ENCODE measurements at regions not wholly inside any gene's neighbourhood (a gene's known extent, or its start where the extent isn't known, plus 50 kb on each side); places are given as distances from the start of the nearest gene placed in this dataset.
A peak's percentile ranks its signal among the peaks of the same experiment; 100 is the strongest.

GRCh38 chr15:69798481-69799250, 299.1 kb downstream of the TLE3 start:
- DNase-seq (peak; percentile 54), ATAC-seq (ENCODE audit: low read depth) (no peak)
- no peak overlapping the region for H2BK5ac ChIP-seq (ENCODE audit: low read depth, low read length, poor library complexity, severe bottlenecking)
- no peak overlapping the region for H2AK9ac ChIP-seq (replicated peaks; ENCODE audit: low read depth, low read length, poor library complexity)
- peaks cover 15% of the 10 kb centered on the region for H3K27me3 ChIP-seq (ENCODE audit: control insufficient read depth, insufficient read depth, low read length)
- dilution Hi-C loops (cut with HindIII; ENCODE audit: low sequenced_read_pairs, unreplicated experiment) (no loop called here), intact Hi-C loops (cut with micrococcal nuclease) (no loop called here), in situ Hi-C loops (cut with MboI; ENCODE audit: low sequenced_read_pairs) (no loop called here)
- no peak overlapping the region for H2BK120ac ChIP-seq (ENCODE audit: low read depth, low read length)
- ChIA-PET CTCF (no interaction called here), POLR2A (ENCODE audit: unreplicated experiment) (no interaction called here)
- H3K23ac ChIP-seq (ENCODE audit: low read depth, low read length), result no peak overlapping the region
- H3K9me3 ChIP-seq (ENCODE audit: control insufficient read depth, insufficient read depth, low read length), result no peaks in the 10 kb centered on the region
- BruUV-seq (replicated peaks), result no TSS peak
- H2BK20ac ChIP-seq (ENCODE audit: low read depth, low read length), result no peak overlapping the region
- H3K9ac ChIP-seq (ENCODE audit: low read depth, low read length), result no peak overlapping the region
- H3K36me3 ChIP-seq (ENCODE audit: control insufficient read depth, insufficient read depth, low read length), result no peaks in the 10 kb centered on the region
- no peaks in the 10 kb centered on the region for H4K20me1 ChIP-seq (ENCODE audit: insufficient read depth, low read length)
- no peak overlapping the region for H3K27ac ChIP-seq (ENCODE audit: insufficient read depth, low read length)
- H3K18ac ChIP-seq (ENCODE audit: low read depth, low read length), result 0 out of 2 replicates have a peak overlapping the region, but pooled peaks have one; percentile 51
- no peak overlapping the region for H3K4me3 ChIP-seq (ENCODE audit: insufficient read depth, low read depth, low read length)
- no peak overlapping the region for H4K5ac ChIP-seq (ENCODE audit: low read depth, low read length)
- peak overlapping the region; percentile 12; the same call in 1 of the 2 replicates for H3K4me2 ChIP-seq (ENCODE audit: low read depth, low read length)
- H2AK5ac ChIP-seq (ENCODE audit: low read depth, low read length), result 0 out of 2 replicates have a peak overlapping the region, but pooled peaks have one; percentile 13
- 100% methylated on average over 2 of the region's 7 CpGs; no CpG with 5 or more reads in 1 of the 2 experiments for WGBS, 2 experiments (ENCODE audit: extremely low coverage in 2 of 2, insufficient read length in 1 of 2)
- H3K79me1 ChIP-seq (ENCODE audit: low read depth in 1 of 2, low read length in 2 of 2), result no peaks in the 10 kb centered on the region
- TF ChIP-seq USF2 (IDR thresholded peaks at IDR 0.05; ENCODE audit: low read depth, low read length) (no peak), CHD1 (IDR thresholded peaks at IDR 0.05; ENCODE audit: low read depth, low read length) (no peak), CEBPB (IDR thresholded peaks at IDR 0.05; ENCODE audit: low read depth, low read length) (no peak), SMC3 (IDR thresholded peaks at IDR 0.05; ENCODE audit: low read depth, low read length) (no peak), RAD21 (IDR thresholded peaks at IDR 0.05; ENCODE audit: low read length) (no peak), RFX5 (IDR thresholded peaks at IDR 0.05; ENCODE audit: low read depth, low read length) (no peak), MXI1 (IDR thresholded peaks at IDR 0.05; ENCODE audit: borderline replicate concordance, low read depth, low read length) (no peak), NFE2L2 (IDR thresholded peaks at IDR 0.05; ENCODE audit: low read depth, low read length) (no peak), POLR2A (IDR thresholded peaks at IDR 0.05; ENCODE audit: low read depth, low read length) (no peak)
- no peak overlapping the region; the same call in 1 of the 2 replicates for H3K4ac ChIP-seq (ENCODE audit: low read depth, low read length)
- H2AFZ ChIP-seq (replicated peaks; ENCODE audit: low read length, poor library complexity), result no peak overlapping the region
- H4K91ac ChIP-seq (ENCODE audit: insufficient read depth, low read depth, low read length), result peak overlapping the region; percentile 19; the same call in 1 of the 2 replicates
- H2BK15ac ChIP-seq (ENCODE audit: low read depth, low read length), result no peak overlapping the region
- peak overlapping the region in 1 of 2 experiments; percentile 32; a peak in 1 of 4 replicates for H4K8ac ChIP-seq (ENCODE audit: low read depth in 2 of 2, low read length in 2 of 2)
- H3K9me1 ChIP-seq (ENCODE audit: insufficient read depth, low read length), result peaks cover 14% of the 10 kb centered on the region
- peaks cover 9% of the 10 kb centered on the region for H3K4me1 ChIP-seq (ENCODE audit: control insufficient read depth, insufficient read depth, low read length)
- no peak overlapping the region for H3K56ac ChIP-seq (ENCODE audit: extremely low read depth, insufficient read depth, low read length)
- H3K14ac ChIP-seq (replicated peaks; ENCODE audit: low read depth, low read length), result no peak overlapping the region
